NCI-H2196 (cell line): ENCODE measurements at regions not wholly inside any gene's neighbourhood (a gene's known extent, or its start where the extent isn't known, plus 50 kb on each side); places are given as distances from the start of the nearest gene placed in this dataset.
"Not testable (repeated sequence)": the region's sequence is repeated elsewhere in the genome, so short reads cannot be mapped to it uniquely, and the experiment has no call there.

Experiments
- DNase-seq: peaks from one replicate; lab custom pipeline; 2025; ENCODE audit not compliant: unreplicated experiment; lab: John Stamatoyannopoulos, UW

DNA sequence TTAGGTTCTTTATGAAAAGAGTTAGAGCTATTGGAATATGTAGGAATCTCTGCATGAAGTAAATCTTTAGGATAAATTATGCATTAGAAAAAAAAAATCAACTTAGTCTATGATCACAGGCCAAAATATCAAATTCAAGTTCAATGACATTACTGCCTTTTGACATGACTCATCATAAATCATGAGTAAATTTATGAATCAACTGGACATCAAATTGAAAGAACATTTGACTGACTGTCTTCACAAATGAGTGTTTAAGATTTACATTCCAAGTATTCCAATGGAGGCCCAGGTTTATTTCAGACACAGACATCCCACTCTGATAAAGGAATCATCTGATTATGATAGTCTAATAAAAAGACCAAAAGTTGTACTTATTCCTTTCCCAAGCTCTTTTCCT is 192.8 kb upstream of the TTC14 start:
- DNase-seq, result no peak

DNA sequence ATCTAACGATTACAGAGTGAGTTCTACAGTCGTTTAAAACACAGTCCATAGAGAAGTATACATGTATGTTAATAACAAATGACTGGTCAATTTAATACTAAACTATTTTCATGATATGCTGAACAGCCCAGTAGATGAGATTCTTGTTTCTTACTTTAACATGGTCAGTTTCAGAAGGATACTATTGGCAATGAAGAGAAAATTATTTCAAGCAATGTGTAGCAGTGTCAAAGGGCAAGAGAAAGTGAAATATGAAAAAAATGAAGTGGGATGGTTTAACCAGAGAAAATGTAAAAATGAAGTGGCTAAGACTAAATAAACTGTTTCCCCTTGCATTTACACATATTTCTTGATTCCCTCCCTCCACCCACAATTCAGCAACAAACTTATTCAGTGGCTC is 192.1 kb upstream of the TTC14 start:
- no peak for DNase-seq

- DNase-seq, result no peak
Measured at GRCh38 chr3:180414157-180414556, 187.8 kb upstream of the TTC14 start.

- DNase-seq, result no peak
Measured at GRCh38 chr3:180416111-180416594, 185.8 kb upstream of the TTC14 start.

- no peak for DNase-seq
Measured at GRCh38 chr3:180417241-180417640, 184.7 kb upstream of the TTC14 start.

- DNase-seq, result no peak
Measured at GRCh38 chr3:180420016-180420415, 181.9 kb upstream of the TTC14 start.

- no peak for DNase-seq
Measured at GRCh38 chr3:180420804-180421203, 181.2 kb upstream of the TTC14 start.

- DNase-seq, result no peak
Measured at GRCh38 chr3:180421221-180421620, 180.7 kb upstream of the TTC14 start.

- no peak for DNase-seq
Measured at GRCh38 chr3:180421721-180422120, 180.2 kb upstream of the TTC14 start.

- not testable (repeated sequence) for DNase-seq
Measured at GRCh38 chr3:180424305-180424704, 177.7 kb upstream of the TTC14 start.

- DNase-seq, result no peak
Measured at GRCh38 chr3:180430896-180431295, 171.1 kb upstream of the TTC14 start.

- no peak for DNase-seq
Measured at GRCh38 chr3:180433152-180433551, 168.8 kb upstream of the TTC14 start.

DNA sequence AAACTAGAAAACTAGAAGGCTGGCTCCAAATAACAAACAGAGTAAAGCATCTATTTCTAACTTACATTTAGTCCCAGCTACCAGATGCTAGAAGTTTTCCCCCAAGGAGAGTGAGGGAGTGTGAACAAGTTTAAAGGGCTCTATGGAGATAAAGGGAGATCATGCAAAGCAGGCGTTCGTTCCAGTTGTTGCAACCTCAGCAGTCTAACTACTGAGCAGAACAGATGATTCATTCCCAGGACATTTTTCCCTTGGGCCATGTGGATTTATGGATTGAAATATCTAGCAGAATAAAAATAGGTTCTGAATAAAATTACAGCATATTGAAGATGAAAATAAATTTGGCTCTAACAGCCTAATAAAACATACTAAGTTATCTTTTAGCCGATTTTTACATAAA is 154.8 kb upstream of the TTC14 start:
- no peak for DNase-seq

DNA sequence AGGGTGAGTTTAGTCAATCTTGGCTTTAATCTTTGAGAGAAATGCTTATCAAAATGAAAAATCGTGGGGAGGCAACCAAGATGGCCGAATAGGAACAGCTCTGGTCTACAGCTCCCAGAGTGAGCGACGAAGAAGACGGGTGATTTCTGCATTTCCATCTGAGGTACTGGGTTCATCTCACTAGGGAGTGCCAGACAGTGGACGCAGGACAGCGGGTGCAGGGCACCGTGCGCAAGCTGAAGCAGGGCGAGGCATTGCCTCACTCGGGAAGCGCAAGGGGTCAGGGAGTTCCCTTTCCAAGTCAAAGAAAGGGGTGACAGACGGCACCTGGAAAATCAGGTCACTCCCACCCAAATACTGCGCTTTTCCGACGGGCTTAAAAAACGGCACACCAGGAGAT is 153.6 kb upstream of the TTC14 start:
- not testable (repeated sequence) for DNase-seq

- DNase-seq, result no peak
Measured at GRCh38 chr3:180457225-180457624, 144.7 kb upstream of the TTC14 start.

- DNase-seq, result no peak
Measured at GRCh38 chr3:180466401-180467011, 135.5 kb upstream of the TTC14 start.

DNA sequence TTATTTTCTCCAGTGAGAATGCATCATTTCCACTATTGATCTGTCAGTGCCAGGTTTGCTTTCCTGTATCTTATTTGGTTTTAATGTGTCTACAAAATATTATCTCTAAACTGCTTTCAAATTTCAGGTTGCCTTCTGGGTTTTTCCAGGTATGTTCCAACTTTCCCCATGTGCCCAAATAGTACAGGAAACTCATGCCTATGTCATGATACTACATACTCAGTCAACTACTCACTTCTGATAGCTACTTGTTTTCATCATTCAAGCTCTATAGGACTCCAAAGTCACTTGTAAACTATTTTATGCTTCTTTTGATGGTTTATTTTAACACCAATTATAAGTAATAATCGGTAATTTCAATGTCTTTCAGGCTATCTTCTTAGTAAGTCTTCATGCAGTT is 134.8 kb upstream of the TTC14 start:
- DNase-seq, result no peak

GRCh38 chr3:180469149-180469548 is 132.8 kb upstream of the TTC14 start:
- DNase-seq, result no peak

- DNase-seq, result no peak
Measured at GRCh38 chr3:180478695-180479094, 123.3 kb upstream of the TTC14 start.

GRCh38 chr3:180492047-180492446 is 109.9 kb upstream of the TTC14 start:
- DNase-seq, result no peak

- no peak for DNase-seq
Measured at GRCh38 chr3:180496995-180497394, 105.0 kb upstream of the TTC14 start.

GRCh38 chr3:180516368-180516767 is 85.6 kb upstream of the TTC14 start:
- no peak for DNase-seq

- no peak for DNase-seq
Measured at GRCh38 chr3:180523040-180523439, 78.9 kb upstream of the TTC14 start.
